ENCODE measurements at regions not wholly inside any gene's neighbourhood (a gene's known extent, or its start where the extent isn't known, plus 50 kb on each side); places are given as distances from the start of the nearest gene placed in this dataset.
"Not testable (repeated sequence)": the region's sequence is repeated elsewhere in the genome, so short reads cannot be mapped to it uniquely, and the experiment has no call there.

DNA sequence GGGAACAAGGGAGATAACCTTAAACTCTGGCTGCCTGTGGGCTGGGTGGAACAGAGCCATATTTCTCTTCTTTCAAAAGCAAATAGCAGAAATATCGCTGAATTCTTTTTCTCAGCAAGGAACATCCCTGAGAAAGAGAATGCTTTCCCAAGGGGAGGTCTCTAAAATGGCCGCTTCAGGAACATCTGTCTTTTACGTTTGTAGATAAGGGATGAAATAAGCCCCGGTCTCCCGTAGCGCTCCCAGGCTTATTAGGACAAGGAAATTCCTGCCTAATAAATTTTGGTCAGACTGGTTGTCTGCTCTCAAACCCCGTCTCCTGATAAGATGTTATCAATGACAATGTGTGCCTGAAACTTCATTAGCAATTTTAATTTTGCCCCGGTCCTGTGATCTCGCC is 340.6 kb upstream of the IGFBP3 start:
- TF ChIP-seq, protein P1, sequence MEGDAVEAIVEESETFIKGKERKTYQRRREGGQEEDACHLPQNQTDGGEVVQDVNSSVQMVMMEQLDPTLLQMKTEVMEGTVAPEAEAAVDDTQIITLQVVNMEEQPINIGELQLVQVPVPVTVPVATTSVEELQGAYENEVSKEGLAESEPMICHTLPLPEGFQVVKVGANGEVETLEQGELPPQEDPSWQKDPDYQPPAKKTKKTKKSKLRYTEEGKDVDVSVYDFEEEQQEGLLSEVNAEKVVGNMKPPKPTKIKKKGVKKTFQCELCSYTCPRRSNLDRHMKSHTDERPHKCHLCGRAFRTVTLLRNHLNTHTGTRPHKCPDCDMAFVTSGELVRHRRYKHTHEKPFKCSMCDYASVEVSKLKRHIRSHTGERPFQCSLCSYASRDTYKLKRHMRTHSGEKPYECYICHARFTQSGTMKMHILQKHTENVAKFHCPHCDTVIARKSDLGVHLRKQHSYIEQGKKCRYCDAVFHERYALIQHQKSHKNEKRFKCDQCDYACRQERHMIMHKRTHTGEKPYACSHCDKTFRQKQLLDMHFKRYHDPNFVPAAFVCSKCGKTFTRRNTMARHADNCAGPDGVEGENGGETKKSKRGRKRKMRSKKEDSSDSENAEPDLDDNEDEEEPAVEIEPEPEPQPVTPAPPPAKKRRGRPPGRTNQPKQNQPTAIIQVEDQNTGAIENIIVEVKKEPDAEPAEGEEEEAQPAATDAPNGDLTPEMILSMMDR (conservative IDR thresholded peaks at IDR 0.05; ENCODE audit: low read depth in 2 of 2) = not testable (repeated sequence)
- TF ChIP-seq CREB1 (CRISPR knock-in tag; IDR thresholded peaks at IDR 0.05; ENCODE audit: low read depth); REST (IDR thresholded peaks at IDR 0.05; ENCODE audit: unreplicated experiment); EZH2 (IDR thresholded peaks at IDR 0.05; ENCODE audit: low read depth, unreplicated experiment); POLR2AphosphoS5 (IDR thresholded peaks at IDR 0.05; ENCODE audit: low read depth); STAT1 (IDR thresholded peaks at IDR 0.05; ENCODE audit: unreplicated experiment): not testable (repeated sequence)
